B cell (primary cell): ENCODE measurements at regions not wholly inside any gene's neighbourhood (a gene's known extent, or its start where the extent isn't known, plus 50 kb on each side); places are given as distances from the start of the nearest gene placed in this dataset.

ENCODE experiments used
- CTCF ChIP-seq: fragments of 200-600 bp; IDR thresholded peaks from one replicate; pipeline ENCODE4 v1.8.0; 2022; ENCODE audit warnings: antibody characterized with exemption, mild to moderate bottlenecking
- EZH2 ChIP-seq: IDR thresholded peaks from 2 replicates; pipeline ENCODE4 v1.6.1; 2012; ENCODE audit warnings: borderline replicate concordance, low read depth, mild to moderate bottlenecking, moderate library complexity, low read length; ENCODE audit not compliant: insufficient read depth, poor library complexity, severe bottlenecking

GRCh38 chr14:71758229-71758951, 173.8 kb upstream of the RGS6 start:
- TF ChIP-seq CTCF (no peak), EZH2 (no peak)
